ENCODE measurements at regions not wholly inside any gene's neighbourhood (a gene's known extent, or its start where the extent isn't known, plus 50 kb on each side); places are given as distances from the start of the nearest gene placed in this dataset.

GRCh38 chr5:82365026-82365425, 86.9 kb upstream of the RPS23 start:
- no peak for DNase-seq (ENCODE audit: low spot score)
- Mint-ChIP-seq H3K4me3 (no peak overlapping the region), H3K27ac (no peak overlapping the region), H3K27me3 (ENCODE audit: low read depth) (no peaks in the 10 kb centered on the region; the same call in 1 of the 2 replicates), H3K36me3 (no peaks in the 10 kb centered on the region), H3K4me1 (peaks cover 3% of the 10 kb centered on the region; the same call in 1 of the 2 replicates), H3K9me3 (peaks cover 7% of the 10 kb centered on the region; the same call in 1 of the 2 replicates)
- ChIA-PET CTCF (interaction anchor here (0.7 to 1.9 kb wide), 11 partner anchors 15 to 1108 kb away, joined by 3 to 5 read pairs (median 4); no protein-coding TSS in a partner anchor), POLR2A (no interaction called here)
- ATAC-seq, result no peak
- TF ChIP-seq KAT7 (CRISPR knock-in tag; IDR thresholded peaks at IDR 0.05; ENCODE audit: borderline replicate concordance) (no peak), ZNF263 (CRISPR knock-in tag; IDR thresholded peaks at IDR 0.05; ENCODE audit: low read depth) (no peak), SMAD4 (CRISPR knock-in tag; IDR thresholded peaks at IDR 0.05) (no peak), ZNF138 (CRISPR knock-in tag; conservative IDR thresholded peaks at IDR 0.05) (no peak), MYBL2 (CRISPR knock-in tag; IDR thresholded peaks at IDR 0.05) (no peak), OVOL2 (CRISPR knock-in tag; IDR thresholded peaks at IDR 0.05; ENCODE audit: borderline replicate concordance) (no peak), NR2C2 (CRISPR knock-in tag; IDR thresholded peaks at IDR 0.05) (no peak), JUN (CRISPR knock-in tag; IDR thresholded peaks at IDR 0.05) (no peak), USF2 (CRISPR knock-in tag; IDR thresholded peaks at IDR 0.05) (no peak)
- TF ChIP-seq, protein P1, sequence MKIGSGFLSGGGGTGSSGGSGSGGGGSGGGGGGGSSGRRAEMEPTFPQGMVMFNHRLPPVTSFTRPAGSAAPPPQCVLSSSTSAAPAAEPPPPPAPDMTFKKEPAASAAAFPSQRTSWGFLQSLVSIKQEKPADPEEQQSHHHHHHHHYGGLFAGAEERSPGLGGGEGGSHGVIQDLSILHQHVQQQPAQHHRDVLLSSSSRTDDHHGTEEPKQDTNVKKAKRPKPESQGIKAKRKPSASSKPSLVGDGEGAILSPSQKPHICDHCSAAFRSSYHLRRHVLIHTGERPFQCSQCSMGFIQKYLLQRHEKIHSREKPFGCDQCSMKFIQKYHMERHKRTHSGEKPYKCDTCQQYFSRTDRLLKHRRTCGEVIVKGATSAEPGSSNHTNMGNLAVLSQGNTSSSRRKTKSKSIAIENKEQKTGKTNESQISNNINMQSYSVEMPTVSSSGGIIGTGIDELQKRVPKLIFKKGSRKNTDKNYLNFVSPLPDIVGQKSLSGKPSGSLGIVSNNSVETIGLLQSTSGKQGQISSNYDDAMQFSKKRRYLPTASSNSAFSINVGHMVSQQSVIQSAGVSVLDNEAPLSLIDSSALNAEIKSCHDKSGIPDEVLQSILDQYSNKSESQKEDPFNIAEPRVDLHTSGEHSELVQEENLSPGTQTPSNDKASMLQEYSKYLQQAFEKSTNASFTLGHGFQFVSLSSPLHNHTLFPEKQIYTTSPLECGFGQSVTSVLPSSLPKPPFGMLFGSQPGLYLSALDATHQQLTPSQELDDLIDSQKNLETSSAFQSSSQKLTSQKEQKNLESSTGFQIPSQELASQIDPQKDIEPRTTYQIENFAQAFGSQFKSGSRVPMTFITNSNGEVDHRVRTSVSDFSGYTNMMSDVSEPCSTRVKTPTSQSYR (CRISPR knock-in tag; IDR thresholded peaks at IDR 0.05), result no peak

DNA sequence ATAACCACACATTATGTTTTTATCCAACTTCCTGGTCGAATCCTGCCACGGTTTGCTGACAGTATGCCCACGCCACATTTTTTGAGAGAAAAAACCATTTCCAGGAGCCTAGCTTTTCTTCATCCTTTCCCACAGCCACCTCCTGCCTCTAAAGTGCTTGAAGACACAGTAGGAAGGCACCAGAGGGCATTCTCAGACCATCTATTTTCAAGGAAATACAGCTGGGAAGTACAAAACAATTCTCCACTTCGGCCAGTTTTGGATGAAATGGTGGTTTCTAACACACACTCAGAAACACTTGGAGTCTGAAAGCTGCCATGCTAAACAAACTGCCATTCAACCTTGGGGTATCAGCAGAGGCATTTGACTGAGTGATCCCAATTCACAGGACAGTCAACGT, 86.3 kb upstream of the RPS23 start:
- no peaks in the 10 kb centered on the region for H3K36me3 Mint-ChIP-seq
- ATAC-seq (peak; percentile 83), DNase-seq (ENCODE audit: low spot score) (no peak)
- no peaks in the 10 kb centered on the region; the same call in 1 of the 2 replicates for H3K27me3 Mint-ChIP-seq (ENCODE audit: low read depth)
- H3K4me1 Mint-ChIP-seq, result peaks cover 3% of the 10 kb centered on the region; the same call in 1 of the 2 replicates
- peaks cover 7% of the 10 kb centered on the region; the same call in 1 of the 2 replicates for H3K9me3 Mint-ChIP-seq
- H3K4me3 Mint-ChIP-seq, result no peak overlapping the region
- H3K27ac Mint-ChIP-seq, result no peak overlapping the region
- TF ChIP-seq JAZF1 (CRISPR knock-in tag; IDR thresholded peaks at IDR 0.05) (no peak), SP1 (CRISPR knock-in tag; conservative IDR thresholded peaks at IDR 0.05) (no peak), SMAD4 (CRISPR knock-in tag; IDR thresholded peaks at IDR 0.05) (no peak), CREM (CRISPR knock-in tag; IDR thresholded peaks at IDR 0.05) (no peak), PRDM15 (CRISPR knock-in tag; IDR thresholded peaks at IDR 0.05) (no peak), PREB (CRISPR knock-in tag; IDR thresholded peaks at IDR 0.05; ENCODE audit: borderline replicate concordance) (no peak), TCF7 (CRISPR knock-in tag; IDR thresholded peaks at IDR 0.05; ENCODE audit: low read depth) (no peak), ZNF219 (CRISPR knock-in tag; IDR thresholded peaks at IDR 0.05; ENCODE audit: borderline replicate concordance) (no peak), ZNF671 (CRISPR knock-in tag; IDR thresholded peaks at IDR 0.05) (no peak), ATF1 (CRISPR knock-in tag; IDR thresholded peaks at IDR 0.05) (no peak), CREB1 (CRISPR knock-in tag; IDR thresholded peaks at IDR 0.05) (no peak)
- ChIA-PET POLR2A (no interaction called here), CTCF (interaction anchor here (0.7 to 1.9 kb wide), 12 partner anchors 15 to 1109 kb away, joined by 3 to 5 read pairs (median 4); no protein-coding TSS in a partner anchor)
